Lower leg skin (tissue), 4 donors: ENCODE measurements at regions not wholly inside any gene's neighbourhood (a gene's known extent, or its start where the extent isn't known, plus 50 kb on each side); places are given as distances from the start of the nearest gene placed in this dataset.
"Not testable (repeated sequence)": the region's sequence is repeated elsewhere in the genome, so short reads cannot be mapped to it uniquely, and the experiment has no call there.

Source experiments
- DNase-seq, 2 donors: peaks; one replicate each; pipeline ENCODE4 v3.0.0-alpha.2; 2019; ENCODE audit warnings: low spot score in 2 of 2
- H3K4me3 ChIP-seq: fragments of 200-600 bp; sonication (generic); 2 replicates; pipeline ENCODE4 v1.5.1; 2017; ENCODE audit warnings: mild to moderate bottlenecking, low read depth; ENCODE audit not compliant: poor library complexity, severe bottlenecking
- POLR2A ChIP-seq, 2 donors: fragments of 450-650 bp; IDR thresholded peaks; one replicate each; pipeline ENCODE4 v1.6.1; 2016 to 2017; ENCODE audit warnings: antibody characterized with exemption in 2 of 2, mild to moderate bottlenecking in 1 of 2, moderate library complexity in 1 of 2
- WGBS, 2 donors: methylation state at CpG; one replicate each; pipeline ENCODE4 v1.1.5; 2018; 5-methylcytosine and 5-hydroxymethylcytosine counted together
- intact Hi-C: fragments of 100-400 bp; cut with DNase I; formaldehyde crosslinking; loops from one replicate; pipeline ENCODE4 v1.15.0; 2023; ENCODE audit warnings: low total_unique reads
- TF ChIP-seq, protein P1 (sequence below), 3 donors: fragments of 450-650 bp; IDR thresholded peaks; one replicate each; pipeline ENCODE4 v1.5.1; 2016; ENCODE audit warnings: antibody characterized with exemption in 3 of 3, mild to moderate bottlenecking in 3 of 3, moderate library complexity in 2 of 3

DNA sequence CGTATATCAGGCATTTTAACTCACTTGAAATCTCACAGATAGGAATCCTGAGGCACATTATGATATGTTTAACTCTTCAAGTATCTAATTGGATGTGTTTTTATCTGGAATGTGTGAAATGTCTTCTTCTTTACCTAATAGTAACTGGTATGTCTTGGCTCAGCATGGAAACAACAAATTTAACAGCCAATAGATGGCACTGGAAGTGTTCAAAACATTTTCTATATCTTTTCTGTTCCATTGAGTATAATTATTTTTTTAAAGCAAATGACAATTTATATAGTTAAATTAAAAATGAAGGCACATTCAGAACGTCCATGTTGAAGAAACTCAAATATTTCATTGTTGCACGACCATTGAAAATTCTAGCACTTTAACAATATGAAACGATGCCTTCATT lies 164.6 kb upstream of the SLC16A7 start:
- intact Hi-C loops: no loop called here
- DNase-seq: no peak
- H3K4me3 ChIP-seq: no peak overlapping the region
- 37 to 40% methylated on average over 4 of the region's 4 CpGs for WGBS, 2 donors
- TF ChIP-seq POLR2A (IDR thresholded peaks at IDR 0.05): no peak
- TF ChIP-seq, protein P1, sequence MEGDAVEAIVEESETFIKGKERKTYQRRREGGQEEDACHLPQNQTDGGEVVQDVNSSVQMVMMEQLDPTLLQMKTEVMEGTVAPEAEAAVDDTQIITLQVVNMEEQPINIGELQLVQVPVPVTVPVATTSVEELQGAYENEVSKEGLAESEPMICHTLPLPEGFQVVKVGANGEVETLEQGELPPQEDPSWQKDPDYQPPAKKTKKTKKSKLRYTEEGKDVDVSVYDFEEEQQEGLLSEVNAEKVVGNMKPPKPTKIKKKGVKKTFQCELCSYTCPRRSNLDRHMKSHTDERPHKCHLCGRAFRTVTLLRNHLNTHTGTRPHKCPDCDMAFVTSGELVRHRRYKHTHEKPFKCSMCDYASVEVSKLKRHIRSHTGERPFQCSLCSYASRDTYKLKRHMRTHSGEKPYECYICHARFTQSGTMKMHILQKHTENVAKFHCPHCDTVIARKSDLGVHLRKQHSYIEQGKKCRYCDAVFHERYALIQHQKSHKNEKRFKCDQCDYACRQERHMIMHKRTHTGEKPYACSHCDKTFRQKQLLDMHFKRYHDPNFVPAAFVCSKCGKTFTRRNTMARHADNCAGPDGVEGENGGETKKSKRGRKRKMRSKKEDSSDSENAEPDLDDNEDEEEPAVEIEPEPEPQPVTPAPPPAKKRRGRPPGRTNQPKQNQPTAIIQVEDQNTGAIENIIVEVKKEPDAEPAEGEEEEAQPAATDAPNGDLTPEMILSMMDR (IDR thresholded peaks at IDR 0.05): no peak

DNA sequence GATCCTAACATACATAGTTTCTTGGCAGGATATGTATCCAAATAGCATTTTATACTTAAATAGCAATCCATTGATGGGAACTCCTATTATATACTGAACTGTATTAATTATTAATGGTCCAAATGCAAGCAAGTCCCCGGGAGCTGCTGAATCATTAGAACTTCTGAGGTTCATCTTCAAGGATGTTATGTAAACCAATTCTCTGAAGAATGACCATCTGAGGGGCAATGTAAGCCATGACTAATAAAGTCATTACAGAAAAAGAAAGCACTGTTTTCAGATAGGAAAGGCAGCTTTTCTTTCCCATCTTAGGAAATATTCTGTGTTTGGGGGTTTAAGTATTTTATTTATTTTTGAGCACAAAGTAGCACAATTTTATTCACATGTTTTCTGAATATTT lies 166.1 kb upstream of the SLC16A7 start:
- no peak overlapping the region for H3K4me3 ChIP-seq
- DNase-seq: no peak
- intact Hi-C loops: no loop called here
- TF ChIP-seq POLR2A (IDR thresholded peaks at IDR 0.05): no peak
- TF ChIP-seq, protein P1 (IDR thresholded peaks at IDR 0.05): no peak
- WGBS, 2 donors: 63 to 66% methylated on average over 1 of the region's 1 CpG

- intact Hi-C loops: no loop called here
- DNase-seq: no peak
- no peak overlapping the region for H3K4me3 ChIP-seq
- no peak for TF ChIP-seq POLR2A (IDR thresholded peaks at IDR 0.05)
- TF ChIP-seq, protein P1 (IDR thresholded peaks at IDR 0.05): no peak
- WGBS, 2 donors: 36 to 48% methylated on average over 3 of the region's 3 CpGs
Observed at GRCh38 chr12:59425798-59426197, 170.0 kb upstream of the SLC16A7 start.

- WGBS, 2 donors: 92% methylated on average over 3 of the region's 3 CpGs
- DNase-seq, intact Hi-C loops: not testable (repeated sequence)
Observed at GRCh38 chr12:59424666-59425065, 171.2 kb upstream of the SLC16A7 start.

DNA sequence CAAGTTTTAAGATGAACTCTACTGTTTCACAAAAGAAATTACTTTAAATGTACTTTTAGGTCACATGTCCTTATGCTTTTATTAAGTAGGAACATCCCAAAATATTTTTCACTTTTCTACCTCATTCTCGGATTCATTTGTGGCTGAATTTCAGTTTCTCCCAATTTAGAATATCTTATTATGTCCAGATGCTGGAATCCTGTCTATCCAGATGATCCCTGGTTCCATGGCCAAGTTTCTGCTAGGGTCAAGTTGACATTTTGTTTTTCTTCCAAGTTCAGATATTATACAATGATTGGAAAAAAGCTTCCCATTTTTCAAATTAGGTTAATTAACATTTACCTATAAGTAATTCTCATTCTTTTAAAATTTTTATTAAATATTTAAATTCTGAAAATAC lies 181.8 kb upstream of the SLC16A7 start:
- intact Hi-C loops: no loop called here
- H3K4me3 ChIP-seq: no peak overlapping the region
- WGBS, 2 donors: 57 to 63% methylated on average over 1 of the region's 1 CpG
- DNase-seq: no peak
- TF ChIP-seq POLR2A (IDR thresholded peaks at IDR 0.05): no peak
- TF ChIP-seq, protein P1 (IDR thresholded peaks at IDR 0.05): no peak

More at GRCh38 chr12:59424666-59425065, 171.2 kb upstream of the SLC16A7 start:
- not testable (repeated sequence) for H3K4me3 ChIP-seq

GRCh38 chr12:59408431-59408830 lies 187.4 kb upstream of the SLC16A7 start:
- intact Hi-C loops: no loop called here

More at GRCh38 chr12:59408431-59408830, 187.4 kb upstream of the SLC16A7 start:
- H3K4me3 ChIP-seq: no peak overlapping the region
- TF ChIP-seq, protein P1 (IDR thresholded peaks at IDR 0.05): no peak
- TF ChIP-seq POLR2A (IDR thresholded peaks at IDR 0.05): no peak
- WGBS, 2 donors: 16 to 30% methylated on average over 1 of the region's 1 CpG
- no peak for DNase-seq
